ENCODE measurements at regions not wholly inside any gene's neighbourhood (a gene's known extent, or its start where the extent isn't known, plus 50 kb on each side); places are given as distances from the start of the nearest gene placed in this dataset.

GRCh38 chr6:169988769-169989550 is 237.5 kb downstream of the ERMARD start:
- TF ChIP-seq TAF1 (IDR thresholded peaks at IDR 0.05; ENCODE audit: borderline replicate concordance, low read depth, low read length) = no peak
- no peak for TF ChIP-seq CTCF (IDR thresholded peaks at IDR 0.05)
- TF ChIP-seq POLR2AphosphoS5 (IDR thresholded peaks at IDR 0.05; ENCODE audit: low read depth, low read length) = no peak
- no peak for TF ChIP-seq SIN3A (IDR thresholded peaks at IDR 0.05; ENCODE audit: borderline replicate concordance, low read depth, low read length)
- no peak for TF ChIP-seq USF2 (IDR thresholded peaks at IDR 0.05; ENCODE audit: borderline replicate concordance, low read depth, low read length)
- TF ChIP-seq PBX3 (IDR thresholded peaks at IDR 0.05) = no peak
- TF ChIP-seq, protein P1, sequence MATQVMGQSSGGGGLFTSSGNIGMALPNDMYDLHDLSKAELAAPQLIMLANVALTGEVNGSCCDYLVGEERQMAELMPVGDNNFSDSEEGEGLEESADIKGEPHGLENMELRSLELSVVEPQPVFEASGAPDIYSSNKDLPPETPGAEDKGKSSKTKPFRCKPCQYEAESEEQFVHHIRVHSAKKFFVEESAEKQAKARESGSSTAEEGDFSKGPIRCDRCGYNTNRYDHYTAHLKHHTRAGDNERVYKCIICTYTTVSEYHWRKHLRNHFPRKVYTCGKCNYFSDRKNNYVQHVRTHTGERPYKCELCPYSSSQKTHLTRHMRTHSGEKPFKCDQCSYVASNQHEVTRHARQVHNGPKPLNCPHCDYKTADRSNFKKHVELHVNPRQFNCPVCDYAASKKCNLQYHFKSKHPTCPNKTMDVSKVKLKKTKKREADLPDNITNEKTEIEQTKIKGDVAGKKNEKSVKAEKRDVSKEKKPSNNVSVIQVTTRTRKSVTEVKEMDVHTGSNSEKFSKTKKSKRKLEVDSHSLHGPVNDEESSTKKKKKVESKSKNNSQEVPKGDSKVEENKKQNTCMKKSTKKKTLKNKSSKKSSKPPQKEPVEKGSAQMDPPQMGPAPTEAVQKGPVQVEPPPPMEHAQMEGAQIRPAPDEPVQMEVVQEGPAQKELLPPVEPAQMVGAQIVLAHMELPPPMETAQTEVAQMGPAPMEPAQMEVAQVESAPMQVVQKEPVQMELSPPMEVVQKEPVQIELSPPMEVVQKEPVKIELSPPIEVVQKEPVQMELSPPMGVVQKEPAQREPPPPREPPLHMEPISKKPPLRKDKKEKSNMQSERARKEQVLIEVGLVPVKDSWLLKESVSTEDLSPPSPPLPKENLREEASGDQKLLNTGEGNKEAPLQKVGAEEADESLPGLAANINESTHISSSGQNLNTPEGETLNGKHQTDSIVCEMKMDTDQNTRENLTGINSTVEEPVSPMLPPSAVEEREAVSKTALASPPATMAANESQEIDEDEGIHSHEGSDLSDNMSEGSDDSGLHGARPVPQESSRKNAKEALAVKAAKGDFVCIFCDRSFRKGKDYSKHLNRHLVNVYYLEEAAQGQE (IDR thresholded peaks at IDR 0.05; ENCODE audit: low read depth, low read length) = no peak
- TF ChIP-seq CHD2 (IDR thresholded peaks at IDR 0.05; ENCODE audit: low read length, partially characterized antibody) = no peak
- TF ChIP-seq GABPA (IDR thresholded peaks at IDR 0.05; ENCODE audit: low read depth) = no peak

All from SK-N-SH (cell line).